Subcutaneous abdominal adipose tissue (tissue), 5 donors: ENCODE measurements at regions not wholly inside any gene's neighbourhood (a gene's known extent, or its start where the extent isn't known, plus 50 kb on each side); places are given as distances from the start of the nearest gene placed in this dataset.
"Not testable (repeated sequence)": the region's sequence is repeated elsewhere in the genome, so short reads cannot be mapped to it uniquely, and the experiment has no call there.

Source experiments
- H3K27ac ChIP-seq: one replicate; pipeline ENCODE4 v1.7.0; 2013; ENCODE audit warnings: low read depth, mild to moderate bottlenecking, inconsistent platforms, low read length, moderate library complexity
- H3K27me3 ChIP-seq, 5 donors: one replicate each; pipeline ENCODE4 v1.7.0; 2013; ENCODE audit warnings: low read length in 5 of 5, inconsistent platforms in 1 of 5; ENCODE audit not compliant: control insufficient read depth in 5 of 5, insufficient read depth in 4 of 5
- H3K36me3 ChIP-seq, 5 donors: one replicate each; pipeline ENCODE4 v1.7.0; 2013; ENCODE audit warnings: low read length in 5 of 5; ENCODE audit not compliant: control insufficient read depth in 5 of 5, insufficient read depth in 5 of 5
- H3K4me1 ChIP-seq, 5 donors: one replicate each; pipeline ENCODE4 v1.7.0; 2013; ENCODE audit warnings: low read length in 5 of 5, mild to moderate bottlenecking in 3 of 5, moderate library complexity in 1 of 5; ENCODE audit not compliant: control insufficient read depth in 5 of 5, insufficient read depth in 5 of 5
- H3K4me3 ChIP-seq, 5 donors: one replicate each; pipeline ENCODE4 v1.7.0; 2013; ENCODE audit warnings: low read length in 5 of 5, low read depth in 1 of 5
- H3K9ac ChIP-seq, 5 donors: one replicate each; pipeline ENCODE4 v1.7.0; 2013; ENCODE audit warnings: low read length in 5 of 5, mild to moderate bottlenecking in 4 of 5, moderate library complexity in 3 of 5
- H3K9me3 ChIP-seq, 5 donors: one replicate each; pipeline ENCODE4 v1.7.0; 2013; ENCODE audit warnings: low read length in 5 of 5; ENCODE audit not compliant: control insufficient read depth in 5 of 5
- donor health status: healthy.
- donor health status: healthy.
- donor health status: healthy.
- donor health status: healthy.
- donor health status: healthy.

GRCh38 chr19:13689085-13689484, 75.2 kb upstream of the MRI1 start:
- H3K4me3 ChIP-seq = no peak overlapping the region
- no peaks in the 10 kb centered on the region for H3K36me3 ChIP-seq
- peaks cover 0 to 4% (median 0%) of the 10 kb centered on the region in 5 donors for H3K9me3 ChIP-seq
- peaks cover 0 to 11% (median 2%) of the 10 kb centered on the region in 5 donors for H3K27me3 ChIP-seq
- no peak overlapping the region for H3K9ac ChIP-seq
- H3K4me1 ChIP-seq = no peaks in the 10 kb centered on the region
- H3K27ac ChIP-seq = no peak overlapping the region

GRCh38 chr19:13684021-13684420, 80.3 kb upstream of the MRI1 start:
- Histone ChIP-seq H3K27me3 (peaks cover 0 to 3% (median 0%) of the 10 kb centered on the region in 5 donors), H3K27ac (no peak overlapping the region), H3K4me1 (no peaks in the 10 kb centered on the region), H3K36me3 (no peaks in the 10 kb centered on the region), H3K9me3 (peaks cover 9 to 27% (median 20%) of the 10 kb centered on the region in 5 donors), H3K4me3 (no peak overlapping the region), H3K9ac (no peak overlapping the region)

- Histone ChIP-seq H3K4me1 (no peaks in the 10 kb centered on the region), H3K9me3 (peaks cover 9 to 32% (median 25%) of the 10 kb centered on the region in 5 donors), H3K9ac (no peak overlapping the region), H3K27ac (no peak overlapping the region), H3K4me3 (no peak overlapping the region), H3K36me3 (no peaks in the 10 kb centered on the region), H3K27me3 (peaks cover 0 to 3% (median 0%) of the 10 kb centered on the region in 5 donors)
Observed at GRCh38 chr19:13681509-13681908, 82.8 kb upstream of the MRI1 start.

- H3K27ac ChIP-seq, H3K9ac ChIP-seq, H3K36me3 ChIP-seq, H3K27me3 ChIP-seq, H3K4me1 ChIP-seq: not testable (repeated sequence)
- Histone ChIP-seq H3K4me3 (peak overlapping the region in 2 of 5 donors; percentile 4 to 5), H3K9me3 (peaks cover 9 to 32% (median 25%) of the 10 kb centered on the region in 5 donors)
Observed at GRCh38 chr19:13680708-13681360, 83.5 kb upstream of the MRI1 start.

- H3K27ac ChIP-seq, H3K4me1 ChIP-seq, H3K27me3 ChIP-seq, H3K9ac ChIP-seq, H3K36me3 ChIP-seq, H3K4me3 ChIP-seq: not testable (repeated sequence)
- peaks cover 13 to 37% (median 30%) of the 10 kb centered on the region in 5 donors for H3K9me3 ChIP-seq
Observed at GRCh38 chr19:13676967-13677366, 87.4 kb upstream of the MRI1 start.

- H3K9me3 ChIP-seq, H3K4me1 ChIP-seq, H3K36me3 ChIP-seq, H3K27ac ChIP-seq, H3K9ac ChIP-seq, H3K4me3 ChIP-seq, H3K27me3 ChIP-seq: not testable (repeated sequence)
Observed at GRCh38 chr19:13672480-13673175, 91.7 kb upstream of the MRI1 start.

GRCh38 chr19:13670846-13671245, 93.5 kb upstream of the MRI1 start:
- Histone ChIP-seq H3K36me3 (no peaks in the 10 kb centered on the region), H3K27ac (no peak overlapping the region), H3K27me3 (no peaks in the 10 kb centered on the region), H3K4me1 (no peaks in the 10 kb centered on the region), H3K4me3 (no peak overlapping the region), H3K9ac (no peak overlapping the region), H3K9me3 (peaks cover 3 to 7% (median 5%) of the 10 kb centered on the region in 5 donors)

- Histone ChIP-seq H3K27me3 (no peaks in the 10 kb centered on the region), H3K36me3 (no peaks in the 10 kb centered on the region), H3K9me3 (peaks cover 3 to 7% (median 5%) of the 10 kb centered on the region in 5 donors), H3K4me3 (no peak overlapping the region), H3K27ac (no peak overlapping the region), H3K4me1 (no peaks in the 10 kb centered on the region), H3K9ac (no peak overlapping the region)
Observed at GRCh38 chr19:13669780-13670355, 94.5 kb upstream of the MRI1 start.

- Histone ChIP-seq H3K27ac (no peak overlapping the region), H3K36me3 (no peaks in the 10 kb centered on the region), H3K27me3 (no peaks in the 10 kb centered on the region), H3K9ac (no peak overlapping the region), H3K4me3 (no peak overlapping the region), H3K9me3 (peaks cover 3 to 7% (median 5%) of the 10 kb centered on the region in 5 donors), H3K4me1 (no peaks in the 10 kb centered on the region)
Observed at GRCh38 chr19:13668964-13669363, 95.4 kb upstream of the MRI1 start.

GRCh38 chr19:13666165-13666564, 98.2 kb upstream of the MRI1 start:
- Histone ChIP-seq H3K9me3 (no peaks in the 10 kb centered on the region), H3K4me1 (no peaks in the 10 kb centered on the region), H3K27me3 (no peaks in the 10 kb centered on the region), H3K27ac (no peak overlapping the region), H3K36me3 (no peaks in the 10 kb centered on the region), H3K4me3 (no peak overlapping the region), H3K9ac (no peak overlapping the region)
